Omental fat pad (tissue), 3 donors: ENCODE measurements at regions not wholly inside any gene's neighbourhood (a gene's known extent, or its start where the extent isn't known, plus 50 kb on each side); places are given as distances from the start of the nearest gene placed in this dataset.

ENCODE experiments used
- ATAC-seq: fragments of 150-250 bp; one replicate; pipeline ENCODE4 v1.9.1; 2016; ENCODE audit warnings: mild to moderate bottlenecking, moderate library complexity; ENCODE audit not compliant: low FRiP score
- DNase-seq: peaks from one replicate; pipeline ENCODE4 v3.0.0-alpha.2; 2019; ENCODE audit warnings: low spot score
- CTCF ChIP-seq, 3 donors: fragments of 450-650 bp; IDR thresholded peaks; one replicate each; pipeline ENCODE4 v1.5.1; 2016 to 2017; ENCODE audit warnings: antibody characterized with exemption in 3 of 3, mild to moderate bottlenecking in 3 of 3, moderate library complexity in 2 of 3

- ATAC-seq: no peak
- TF ChIP-seq CTCF (IDR thresholded peaks at IDR 0.05): no peak
- DNase-seq: no peak
These were observed 131.7 kb downstream of the TMEM114 start for GRCh38 chr16:8458481-8459046.

- ATAC-seq: no peak
- DNase-seq: no peak
- TF ChIP-seq CTCF (IDR thresholded peaks at IDR 0.05): no peak
These were observed 137.0 kb downstream of the TMEM114 start for GRCh38 chr16:8453359-8453758.

- TF ChIP-seq CTCF (IDR thresholded peaks at IDR 0.05): no peak
- ATAC-seq (no peak), DNase-seq (no peak)
These were observed 137.4 kb downstream of the TMEM114 start for GRCh38 chr16:8452941-8453340.

GRCh38 chr16:8436931-8437330, 153.4 kb downstream of the TMEM114 start:
- no peak for ATAC-seq
- no peak for TF ChIP-seq CTCF (IDR thresholded peaks at IDR 0.05)
- no peak for DNase-seq

- DNase-seq: no peak
- no peak for ATAC-seq
- TF ChIP-seq CTCF (IDR thresholded peaks at IDR 0.05): no peak
These were observed 158.5 kb downstream of the TMEM114 start for GRCh38 chr16:8431783-8432182.

GRCh38 chr16:8430401-8430800, 159.9 kb downstream of the TMEM114 start:
- ATAC-seq: no peak
- no peak for DNase-seq
- TF ChIP-seq CTCF (IDR thresholded peaks at IDR 0.05): no peak

GRCh38 chr16:8426569-8426968, 163.7 kb downstream of the TMEM114 start:
- DNase-seq: no peak
- ATAC-seq: no peak
- TF ChIP-seq CTCF (IDR thresholded peaks at IDR 0.05): no peak
